Activated CD4-positive, alpha-beta T cell treated with anti-CD3 and anti-CD28 coated beads, Interleukin-10, Interleukin-2, amounts not matched to agents 100 ng/mL and 50 ng/mL, durations not matched to agents 16 hours and 8 hours (primary cell): ENCODE measurements at regions not wholly inside any gene's neighbourhood (a gene's known extent, or its start where the extent isn't known, plus 50 kb on each side); places are given as distances from the start of the nearest gene placed in this dataset.

Experiments used
- DNase-seq: peaks from one replicate; pipeline ENCODE4 v3.0.0-alpha.2; 2020

DNA sequence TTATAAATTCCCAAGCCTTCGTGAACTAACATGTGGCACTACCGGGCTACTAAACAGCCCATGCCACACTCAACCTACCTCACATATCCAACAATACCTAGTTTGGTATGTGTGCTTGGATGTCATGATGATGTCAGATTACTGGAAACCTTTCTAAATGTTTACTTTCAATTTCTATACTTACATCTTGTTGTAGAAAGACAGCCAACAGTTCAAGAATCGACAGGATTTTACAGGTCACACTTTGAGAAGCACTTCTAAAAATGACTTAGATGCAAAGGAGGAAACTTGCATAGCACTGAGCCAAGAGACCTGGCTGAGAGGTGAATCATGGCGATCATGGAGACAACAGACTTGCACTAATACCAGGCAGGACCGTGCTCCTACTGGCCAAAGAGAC lies 209.9 kb downstream of the COL4A1 start:
- no peak for DNase-seq

DNA sequence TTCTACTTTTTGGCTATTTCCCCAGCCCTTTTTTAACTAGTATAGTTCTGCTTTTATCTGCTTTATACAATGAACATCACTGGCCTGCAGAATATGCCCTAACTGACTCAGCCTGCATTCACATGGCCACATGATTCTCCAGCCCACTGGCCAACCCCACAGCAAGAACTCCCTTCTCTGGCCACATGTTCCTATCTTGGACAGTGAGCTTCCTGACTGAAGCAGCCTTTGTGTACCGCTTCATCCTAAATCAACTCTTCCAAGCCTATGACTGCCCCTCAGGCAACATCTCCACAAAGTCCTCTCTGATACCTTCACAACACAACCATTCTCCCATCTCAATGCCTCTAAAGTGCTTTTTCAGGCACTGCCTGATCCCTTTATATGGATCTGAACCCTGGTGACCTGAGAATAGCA lies 214.1 kb downstream of the COL4A1 start:
- no peak for DNase-seq

DNA sequence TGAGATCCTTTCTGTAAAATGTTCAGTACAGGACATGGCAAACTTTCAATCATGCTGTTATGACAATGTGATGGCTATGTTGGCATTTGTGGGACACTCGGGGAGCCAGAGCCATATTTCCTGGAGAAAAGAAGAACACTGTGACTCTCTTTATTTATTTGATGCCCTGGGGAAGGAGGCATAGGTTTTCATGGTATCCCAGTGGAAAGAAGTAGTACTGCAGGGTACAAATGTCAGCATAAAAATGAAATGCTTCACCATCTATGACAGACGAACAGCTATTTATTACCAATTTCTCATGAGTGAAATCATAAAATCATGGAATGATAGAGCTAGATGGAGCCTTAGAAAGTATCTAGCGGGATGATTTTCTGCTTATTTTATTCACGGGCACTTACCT lies 217.1 kb downstream of the COL4A1 start:
- no peak for DNase-seq

DNA sequence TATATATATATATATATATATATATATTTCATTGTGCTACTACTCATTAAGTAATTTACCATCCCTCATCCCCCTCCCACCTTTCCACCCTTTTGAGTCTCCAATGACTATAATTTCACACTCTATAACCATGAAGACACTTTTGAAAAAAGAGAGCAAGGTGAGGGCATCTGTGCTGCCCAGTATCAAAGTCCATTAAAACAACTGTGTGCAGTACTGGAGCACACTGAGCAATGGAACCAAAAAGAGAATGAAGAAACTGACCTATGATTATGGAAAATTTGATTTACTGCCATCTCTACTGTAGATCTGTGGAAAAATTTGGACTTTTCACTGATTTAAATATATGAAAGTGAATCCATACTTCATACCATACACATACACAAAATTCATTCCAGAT lies 217.9 kb downstream of the COL4A1 start:
- no peak for DNase-seq

DNA sequence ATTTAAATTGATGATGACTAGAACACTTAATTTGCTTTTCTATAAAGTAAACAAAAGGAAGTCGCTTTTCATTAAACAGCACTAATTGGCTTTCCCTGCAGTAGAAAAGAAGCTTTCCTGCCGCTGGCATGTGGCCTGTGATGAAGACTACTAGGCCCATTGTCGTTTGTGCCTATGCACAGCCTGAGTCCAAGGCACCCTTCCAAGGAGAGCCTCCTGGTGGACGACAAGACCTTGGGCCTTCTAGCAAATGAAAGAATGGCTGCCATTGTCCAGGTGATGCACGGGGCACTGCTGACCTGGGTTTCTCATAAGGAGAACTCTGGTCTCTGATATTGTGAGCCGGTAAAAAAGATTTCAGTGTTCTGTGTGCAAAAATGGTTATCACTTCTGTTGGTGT lies 233.0 kb downstream of the COL4A1 start:
- no peak for DNase-seq

DNA sequence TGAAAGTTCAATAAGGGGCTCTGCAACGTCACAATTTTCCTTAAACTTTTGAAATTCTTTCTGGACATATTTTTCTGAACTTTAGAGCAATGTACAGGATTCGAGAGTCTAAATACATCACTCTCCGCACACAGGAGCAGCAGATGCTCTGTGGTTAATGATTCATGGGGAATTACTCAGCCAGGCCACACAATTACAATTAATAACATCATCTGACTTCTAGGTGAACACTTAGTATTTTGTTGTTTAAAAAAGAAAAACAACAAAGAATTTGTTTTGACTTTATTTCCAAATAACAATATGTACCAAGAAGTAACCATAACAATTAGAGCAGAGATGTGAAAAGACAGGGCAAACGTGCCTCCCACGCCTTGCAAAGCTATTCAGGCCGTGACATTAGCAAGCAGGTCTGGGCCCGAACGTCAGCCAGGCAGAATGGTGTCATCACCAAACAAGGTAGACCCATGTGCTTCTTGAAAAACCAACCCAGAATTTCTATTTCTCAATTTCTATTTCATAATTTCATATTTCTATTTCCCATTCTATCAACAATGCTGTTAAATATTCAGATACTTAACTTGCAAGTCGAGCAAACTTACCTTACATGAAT lies 236.3 kb downstream of the COL4A1 start:
- no peak for DNase-seq

DNA sequence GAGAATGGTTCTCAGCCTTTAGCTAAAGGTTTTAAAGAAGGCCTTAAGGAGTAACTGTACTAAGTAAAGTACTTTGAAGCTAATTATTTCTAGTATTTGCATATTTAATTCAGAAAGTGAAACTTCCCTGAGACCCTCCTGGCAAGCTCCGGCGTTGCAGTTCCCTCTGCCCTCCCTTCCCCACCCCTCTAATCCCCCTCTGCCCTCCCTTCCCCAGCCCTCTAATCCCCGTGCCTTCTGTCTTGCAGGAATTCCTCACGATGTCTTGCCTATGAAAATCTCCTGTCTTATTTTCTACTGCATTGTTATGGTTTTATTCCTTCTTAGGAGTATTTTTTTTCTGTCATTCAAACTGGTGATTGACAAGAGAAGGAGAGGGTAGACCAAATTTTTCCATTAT lies 236.9 kb downstream of the COL4A1 start:
- DNase-seq = no peak

DNA sequence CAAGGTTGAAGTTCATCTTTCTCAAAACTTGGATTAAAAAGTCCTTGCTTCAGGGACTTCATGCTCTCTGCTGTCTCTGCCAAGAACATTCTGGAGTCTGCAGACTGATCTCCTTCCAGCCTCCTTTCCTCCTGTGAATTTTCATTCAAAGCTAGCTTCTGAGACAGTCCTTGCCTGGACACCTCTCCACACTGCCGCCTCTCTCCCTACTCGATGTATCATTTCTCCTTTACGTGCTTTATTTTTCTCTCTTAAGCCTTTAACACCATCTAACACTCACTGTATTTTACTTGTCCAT lies 238.8 kb downstream of the COL4A1 start:
- DNase-seq = no peak

DNA sequence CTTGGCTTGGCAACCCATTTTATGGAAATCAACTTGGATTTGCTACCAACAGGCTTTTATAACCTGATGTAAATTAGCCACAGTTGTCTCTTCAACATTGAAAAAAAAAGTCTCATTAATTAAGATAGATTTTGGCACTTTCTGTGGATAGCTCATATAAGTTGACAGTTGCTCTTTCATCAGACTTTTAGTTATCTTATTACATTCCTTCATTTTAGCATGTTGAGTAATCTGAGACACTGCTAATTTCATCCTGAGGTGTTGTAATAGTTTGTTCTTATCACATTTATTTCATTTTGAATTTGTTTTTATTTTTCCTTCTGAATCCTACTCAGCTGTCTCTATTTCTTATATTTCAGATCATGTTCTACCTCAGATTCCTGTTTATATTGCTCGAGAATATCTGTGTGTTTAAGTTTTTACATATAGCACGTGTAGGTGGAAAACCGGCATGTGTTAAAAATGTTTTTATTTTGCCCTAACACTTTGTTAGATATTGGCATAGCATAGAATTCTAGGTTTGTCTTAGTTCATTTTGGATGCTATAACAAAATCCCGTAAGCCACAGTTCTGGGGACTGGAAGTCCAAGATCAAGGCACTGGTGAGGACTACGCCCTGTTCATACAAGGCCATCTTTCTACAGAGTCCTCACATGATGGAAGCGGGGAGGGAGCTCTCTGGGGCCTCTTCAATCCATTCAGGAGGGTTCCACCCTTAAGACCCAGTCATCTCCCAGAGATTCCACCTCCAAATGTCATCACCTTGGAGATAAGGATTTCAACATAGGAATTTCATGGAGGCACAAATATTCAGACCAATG lies 239.4 kb downstream of the COL4A1 start:
- no peak for DNase-seq

DNA sequence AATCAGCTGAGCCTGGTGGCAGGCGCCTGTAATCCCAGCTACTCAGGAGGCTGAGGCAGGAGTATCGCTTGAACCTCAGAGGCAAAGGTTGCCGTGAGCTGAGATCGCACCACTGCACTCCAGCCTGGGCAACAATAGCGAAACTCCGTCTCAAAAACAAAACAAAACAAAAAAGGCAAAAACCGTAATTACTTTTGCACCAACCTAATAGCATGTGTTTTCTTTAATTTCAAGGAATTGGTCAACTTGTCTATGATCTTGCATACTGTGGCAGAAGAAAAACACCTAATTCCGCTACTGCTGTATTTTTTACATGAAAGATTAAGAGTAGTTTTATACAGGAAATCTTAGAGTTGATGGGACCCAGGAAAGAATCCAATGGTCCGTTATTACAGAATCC lies 241.2 kb downstream of the COL4A1 start:
- DNase-seq = no peak

DNA sequence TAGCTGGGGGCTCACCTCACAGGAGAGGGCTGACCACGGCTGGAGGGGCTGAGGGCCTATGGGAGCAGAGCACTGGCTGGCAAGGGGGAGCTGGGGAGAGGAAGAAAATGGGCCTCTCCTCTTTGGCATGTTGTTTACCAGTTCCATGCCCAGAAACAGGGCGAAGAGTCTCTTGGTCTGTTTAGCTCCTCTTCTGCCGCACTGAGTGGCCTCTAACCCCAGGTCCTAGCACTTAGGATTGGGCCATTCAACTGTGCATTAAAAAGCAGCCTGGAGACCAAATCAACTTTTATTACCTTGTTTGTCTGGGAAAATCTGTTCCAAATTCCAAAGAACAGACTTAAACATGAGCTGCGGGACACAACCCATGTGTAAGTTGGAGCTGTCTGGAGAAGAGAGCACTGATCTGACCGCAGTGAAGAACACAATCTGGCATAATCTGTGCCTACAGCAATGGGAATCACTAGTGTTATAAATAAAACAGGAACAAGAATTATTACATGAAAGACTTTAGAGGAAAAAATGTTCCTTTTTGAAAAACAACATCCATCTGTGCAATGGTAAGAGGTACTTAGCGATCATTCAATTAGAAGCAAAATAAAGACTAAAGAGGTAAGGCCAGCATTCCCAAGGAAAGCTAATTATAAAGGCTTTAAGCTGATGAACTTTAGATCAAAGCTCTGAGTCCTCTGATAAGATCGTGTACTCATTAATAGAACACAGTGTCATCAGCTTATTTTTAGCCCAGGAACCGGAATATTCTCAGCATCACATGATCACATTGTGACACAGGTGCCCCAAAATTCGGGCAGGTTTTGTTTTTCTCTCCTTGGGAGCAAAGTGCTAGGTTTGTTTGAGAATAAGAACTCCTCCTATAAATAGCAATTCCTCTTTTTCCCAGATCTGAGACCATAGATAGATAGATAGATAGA lies 243.2 kb downstream of the COL4A1 start:
- DNase-seq = no peak

DNA sequence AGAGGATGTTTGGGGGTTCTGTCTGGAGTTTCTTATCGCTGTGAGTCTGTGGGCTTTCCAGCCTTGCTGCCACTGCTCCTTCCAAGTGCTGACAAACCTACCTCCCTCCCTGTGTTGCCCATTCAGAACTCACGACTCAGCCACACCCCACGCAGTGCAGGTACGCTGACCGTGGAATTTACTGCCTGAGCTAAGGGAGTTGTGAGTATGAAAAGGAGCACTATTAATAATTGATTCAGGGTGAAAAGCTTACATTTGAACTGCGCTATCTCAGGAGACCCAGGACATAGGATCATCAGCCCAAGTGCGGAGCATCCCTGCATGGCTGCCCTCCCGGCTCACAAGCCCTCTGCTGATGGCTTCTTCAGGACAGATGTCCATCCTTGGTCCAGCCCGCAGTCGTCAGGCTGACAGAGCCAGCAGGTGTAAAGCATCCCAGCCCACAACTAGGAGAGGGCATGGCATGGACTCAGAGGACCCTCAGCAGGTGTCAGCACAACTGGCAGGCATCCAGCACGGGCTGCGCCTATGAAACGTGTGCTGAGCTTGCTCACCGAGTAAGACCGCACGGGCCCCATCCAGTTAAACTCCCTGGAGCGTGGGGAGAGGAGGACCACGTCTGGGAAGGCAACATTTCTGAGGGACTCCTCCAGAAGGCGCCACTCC lies 244.0 kb downstream of the COL4A1 start:
- DNase-seq = no peak

DNA sequence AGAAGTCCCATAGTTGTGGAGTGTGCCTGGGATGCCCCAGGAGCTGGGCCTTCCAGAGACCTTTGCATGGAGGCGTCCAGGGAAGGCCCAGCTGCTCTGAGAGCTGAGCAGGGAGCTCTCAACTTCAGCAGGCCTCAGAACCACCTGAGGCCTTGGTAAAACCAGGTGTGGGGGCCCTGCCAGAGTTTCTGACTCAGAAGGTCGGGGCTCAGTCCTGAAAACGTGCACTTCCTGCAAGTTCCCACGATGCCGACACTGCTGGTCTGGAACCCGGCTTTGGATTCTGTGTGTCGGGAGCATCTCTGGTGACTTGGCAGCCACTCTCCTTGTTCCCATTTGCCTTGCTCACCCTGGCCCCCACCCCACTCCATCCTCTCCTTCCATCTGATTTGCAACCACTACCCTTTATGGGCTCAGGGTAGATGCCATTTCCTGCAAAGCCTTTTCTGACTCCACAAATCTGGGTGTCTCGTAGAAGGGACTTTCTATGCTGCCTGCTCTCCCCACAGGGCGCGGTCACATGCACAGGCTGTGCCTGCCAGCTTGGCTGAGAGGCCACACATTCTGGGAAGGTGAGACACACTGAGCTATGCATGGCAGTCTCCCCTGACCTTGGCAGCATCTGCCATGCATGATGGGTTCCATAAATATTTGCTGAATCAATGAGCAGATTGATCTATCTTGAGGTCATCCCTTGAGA lies 244.7 kb downstream of the COL4A1 start:
- no peak for DNase-seq

DNA sequence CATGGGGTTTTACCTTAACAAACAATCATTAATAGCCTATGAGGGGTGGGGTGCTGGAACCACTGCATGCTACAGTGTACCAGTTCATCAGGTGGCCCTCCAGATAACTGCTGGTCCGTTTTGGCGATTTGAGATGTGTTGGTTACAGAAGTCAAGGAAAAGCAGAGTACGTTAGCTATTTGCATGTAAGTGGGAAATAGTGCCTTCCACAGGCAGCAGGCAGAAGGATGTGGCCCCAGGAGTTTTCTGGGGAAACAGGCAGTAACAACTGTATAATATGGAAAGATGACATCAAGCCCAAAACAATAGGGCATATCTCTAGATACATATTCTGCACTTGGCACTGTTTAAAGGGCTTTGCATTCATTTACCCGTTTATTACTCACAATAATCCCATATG lies 245.7 kb downstream of the COL4A1 start:
- DNase-seq = no peak

DNA sequence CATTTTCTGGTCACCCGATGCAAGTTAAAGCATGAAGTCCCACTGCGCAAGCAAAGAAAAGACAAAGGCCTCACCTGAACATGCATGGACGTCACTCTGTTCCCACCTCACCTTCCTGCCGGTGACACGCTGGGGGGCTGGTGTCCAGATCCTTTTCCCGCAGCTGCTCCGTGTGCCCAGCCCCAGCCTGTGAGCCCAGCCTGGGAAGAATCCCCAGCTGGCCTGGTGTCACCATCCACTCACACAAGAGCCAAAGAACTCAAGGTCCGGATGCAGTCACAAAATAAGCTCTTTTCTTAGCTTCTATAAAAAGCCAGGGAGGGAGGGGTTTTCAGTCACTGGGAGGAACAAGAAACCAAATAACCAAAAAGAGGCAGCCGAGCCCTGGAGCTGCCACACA lies 249.9 kb downstream of the COL4A1 start:
- no peak for DNase-seq

DNA sequence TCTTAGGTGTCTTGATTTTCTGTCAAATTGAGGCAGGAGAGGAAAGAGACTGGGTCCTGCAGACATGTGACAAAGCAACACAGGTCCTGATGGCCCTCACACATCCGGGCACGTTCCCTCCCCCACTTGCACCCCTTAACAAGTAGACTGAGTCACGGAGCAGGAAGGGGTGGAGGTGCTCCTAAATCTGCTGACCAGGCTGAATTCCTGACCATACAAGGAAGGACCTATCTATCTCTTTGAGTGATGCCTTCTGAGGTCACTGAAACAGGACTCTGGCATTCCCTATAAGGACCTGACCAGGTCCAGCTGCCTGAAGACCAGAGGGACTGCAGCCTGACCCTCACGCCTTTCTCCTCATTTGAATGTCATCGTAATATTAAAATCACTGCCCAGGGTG lies 250.3 kb downstream of the COL4A1 start:
- no peak for DNase-seq

DNA sequence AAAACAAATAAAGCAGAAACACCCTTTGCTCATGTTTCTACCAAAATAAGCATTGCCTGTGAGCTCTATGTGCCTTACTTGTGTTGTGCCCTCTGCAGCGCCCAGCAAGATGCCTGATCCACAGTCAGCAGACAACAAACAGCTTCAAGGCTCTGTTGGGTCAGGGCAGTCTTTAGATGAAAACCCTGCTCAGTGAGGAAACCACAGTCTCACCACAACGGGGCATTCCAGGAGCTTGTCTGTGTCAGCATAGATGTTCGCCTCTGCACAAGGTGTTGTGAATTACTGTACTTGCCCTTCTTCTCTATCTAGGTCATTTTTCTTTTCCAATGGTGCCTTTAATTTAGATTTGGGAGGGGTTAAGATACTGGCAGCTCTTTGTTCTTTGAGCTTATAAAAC lies 251.9 kb downstream of the COL4A1 start:
- DNase-seq = peak; percentile 27

DNA sequence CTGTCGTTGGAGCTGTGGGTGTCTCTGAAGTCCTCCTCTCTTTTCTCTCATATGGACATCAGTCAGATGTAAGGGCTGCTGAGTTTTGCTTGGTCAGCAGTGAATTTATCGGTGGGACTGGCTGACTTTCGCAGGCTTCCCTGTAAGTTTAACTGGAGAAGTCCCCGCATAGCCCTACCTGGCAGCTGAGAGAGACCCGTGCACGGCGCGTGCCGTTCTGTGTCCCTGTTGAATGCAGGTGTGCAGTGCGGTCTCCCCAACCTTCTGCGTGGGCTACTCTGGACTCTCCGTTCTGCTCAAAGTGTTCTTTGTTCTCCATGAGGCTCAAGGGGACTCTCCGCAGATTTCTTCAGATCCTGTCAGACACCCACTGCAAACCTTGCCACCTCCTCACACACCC lies 252.9 kb downstream of the COL4A1 start:
- DNase-seq = no peak

DNA sequence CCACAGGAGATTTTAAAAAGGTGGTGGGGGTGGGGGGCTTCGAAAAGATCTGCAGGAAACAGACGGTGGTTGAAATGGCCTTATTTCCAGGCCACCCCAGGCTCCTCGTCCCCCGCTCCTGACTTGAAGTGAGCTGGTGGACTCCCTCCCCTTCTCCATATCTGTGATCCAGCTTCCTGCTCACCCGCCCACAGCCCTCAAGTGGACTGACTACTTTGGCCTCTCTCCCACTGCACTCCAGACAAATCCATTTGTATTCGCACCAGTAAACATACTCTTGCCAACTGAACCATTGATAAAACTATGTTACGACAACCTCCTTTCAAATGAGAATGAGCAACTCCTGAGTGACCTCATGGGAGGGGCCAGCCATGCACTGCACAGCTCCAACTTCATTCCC lies 259.5 kb downstream of the COL4A1 start:
- no peak for DNase-seq

DNA sequence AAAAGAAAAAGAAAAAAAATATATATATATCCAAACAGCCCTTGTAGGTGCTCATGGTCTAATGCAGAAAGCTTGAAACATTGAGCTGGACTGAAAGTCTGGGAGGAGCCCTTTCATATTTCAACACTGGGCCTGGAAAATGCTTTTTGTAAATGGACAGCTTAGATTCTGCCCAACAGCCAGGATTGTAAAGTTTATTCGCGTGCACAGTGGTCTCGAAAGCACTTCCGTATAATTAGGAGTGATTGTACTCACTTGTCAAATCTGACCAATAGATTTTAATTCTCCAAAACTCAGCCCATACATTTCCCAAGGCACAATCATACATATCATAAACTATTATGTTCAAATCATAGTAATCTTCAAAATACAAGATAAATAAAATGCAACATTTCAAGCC lies 260.1 kb downstream of the COL4A1 start:
- DNase-seq = no peak

DNA sequence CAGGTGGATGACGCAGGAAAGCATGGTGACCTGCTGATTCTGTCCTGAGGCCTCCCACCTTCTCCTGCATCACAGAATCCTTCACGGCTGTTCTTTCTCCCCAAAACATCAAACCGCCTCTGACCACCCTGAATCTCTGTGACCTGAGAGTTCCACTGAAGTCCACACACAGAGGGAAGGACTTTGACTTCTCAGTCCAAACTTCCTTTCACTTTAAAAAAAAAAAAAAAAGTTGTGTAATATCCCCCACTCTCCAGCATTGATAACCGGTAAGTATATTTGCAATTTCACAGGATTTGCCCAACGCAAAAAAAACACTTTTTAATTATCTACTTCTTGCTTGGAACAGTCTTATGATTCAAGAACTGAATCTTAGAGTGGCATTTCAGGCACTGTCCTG lies 259.5 kb upstream of the IRS2 start:
- no peak for DNase-seq

DNA sequence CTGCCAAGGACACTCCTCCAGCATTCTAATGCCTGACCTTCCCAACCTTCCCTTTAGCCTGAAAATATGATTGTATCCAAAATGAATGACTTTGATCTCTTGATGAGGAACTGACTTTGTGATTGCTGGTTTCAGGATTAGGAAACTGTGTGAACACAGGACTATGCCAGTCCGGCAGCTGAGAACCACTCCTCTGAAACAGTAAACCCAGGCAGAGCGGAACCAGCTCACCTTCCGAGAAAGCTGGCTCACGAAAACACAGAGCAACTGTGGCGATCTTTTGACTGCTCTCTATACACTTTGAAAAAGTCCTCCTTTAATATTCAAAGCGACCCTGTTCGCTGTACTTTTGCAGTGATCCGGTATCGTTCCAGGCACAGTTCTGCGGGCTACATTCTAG lies 258.8 kb upstream of the IRS2 start:
- DNase-seq = no peak
